Retina (tissue), 1 donor: ENCODE measurements at regions not wholly inside any gene's neighbourhood (a gene's known extent, or its start where the extent isn't known, plus 50 kb on each side); places are given as distances from the start of the nearest gene placed in this dataset.
"Not testable (repeated sequence)": the region's sequence is repeated elsewhere in the genome, so short reads cannot be mapped to it uniquely, and the experiment has no call there.

ENCODE experiments used
- DNase-seq: peaks from one replicate; pipeline ENCODE4 v3.0.0-alpha.2; 2016

DNA sequence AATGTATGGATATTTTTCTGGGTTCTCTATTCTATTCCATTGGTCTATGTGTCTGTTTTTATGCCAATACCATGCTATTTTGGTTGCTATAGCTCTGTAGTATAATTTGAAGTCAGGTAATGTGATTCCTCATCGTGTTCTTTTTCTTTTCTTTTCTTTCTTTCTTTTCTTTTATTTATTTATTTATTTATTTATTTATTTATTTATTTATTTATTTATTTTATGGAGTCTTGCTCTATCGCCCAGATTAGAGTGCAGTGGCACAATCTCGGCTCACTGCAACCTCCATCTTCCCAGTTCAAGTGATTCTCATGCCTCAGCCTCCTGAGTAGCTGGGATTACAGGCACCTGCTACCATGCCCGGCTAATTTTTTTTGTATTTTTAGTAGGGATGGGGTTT lies 315.2 kb downstream of the SV2B start:
- DNase-seq: not testable (repeated sequence)

- no peak for DNase-seq
Observed at GRCh38 chr15:91420689-91421088, 320.6 kb downstream of the SV2B start.

- no peak for DNase-seq
Observed at GRCh38 chr15:91422797-91423196, 322.7 kb downstream of the SV2B start.

GRCh38 chr15:91424001-91424400 lies 323.9 kb downstream of the SV2B start:
- no peak for DNase-seq

DNA sequence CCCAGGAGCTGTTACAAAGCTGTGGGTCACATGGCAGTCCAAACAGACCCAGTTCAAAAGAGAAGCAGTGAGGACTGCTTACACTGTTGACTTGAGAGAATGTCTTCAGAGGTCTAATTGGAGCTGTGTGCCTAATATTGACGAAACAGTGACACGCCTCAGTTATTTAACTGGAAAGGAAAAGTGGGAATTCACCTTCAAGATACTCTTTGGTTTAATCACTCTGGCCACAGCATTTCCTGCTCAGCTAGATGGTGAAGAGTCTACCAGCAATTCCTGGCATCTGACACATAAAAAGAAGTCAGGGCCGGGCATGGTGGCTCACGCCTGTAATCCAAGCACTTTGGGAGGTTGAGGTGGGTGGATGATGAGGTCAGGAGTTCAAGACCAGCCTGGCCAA lies 326.4 kb downstream of the SV2B start:
- DNase-seq: no peak

GRCh38 chr15:91429973-91430372 lies 329.9 kb downstream of the SV2B start:
- DNase-seq: no peak

GRCh38 chr15:91431041-91431715 lies 331.1 kb downstream of the SV2B start:
- no peak for DNase-seq

- no peak for DNase-seq
Observed at GRCh38 chr15:91435113-91435512, 335.1 kb downstream of the SV2B start.

- DNase-seq: no peak
Observed at GRCh38 chr15:91444656-91445055, 344.6 kb downstream of the SV2B start.

- DNase-seq: no peak
Observed at GRCh38 chr15:91445695-91446228, 345.7 kb downstream of the SV2B start.

DNA sequence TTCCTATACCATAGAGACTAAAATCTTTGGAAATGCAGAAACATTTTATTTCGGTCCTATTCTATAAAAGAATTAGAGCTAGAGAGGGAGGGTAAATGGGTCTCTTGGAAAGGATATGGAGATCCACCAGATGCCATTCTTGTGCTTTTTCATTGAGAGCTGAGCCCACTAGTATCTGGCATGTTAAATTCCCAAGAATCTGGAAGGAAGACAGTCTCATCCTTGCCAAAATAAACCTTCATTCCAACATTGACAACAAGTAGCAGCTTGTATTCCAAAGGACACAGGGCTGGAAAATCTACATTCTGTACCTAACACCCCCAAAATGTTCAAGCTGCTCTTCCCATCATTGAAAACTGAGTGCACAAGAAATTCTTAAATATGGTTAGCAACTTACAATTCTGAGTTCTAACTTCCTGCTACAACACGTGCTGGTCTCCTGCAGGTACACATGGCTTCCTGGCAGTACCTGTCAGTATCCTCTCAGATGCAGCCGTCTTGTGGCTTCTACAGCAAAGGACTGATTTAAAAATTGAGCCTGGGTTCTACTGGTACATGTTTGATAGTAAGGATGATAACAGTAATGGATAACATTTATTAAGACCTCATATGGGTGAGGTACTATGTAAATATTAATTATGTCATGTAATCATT lies 348.1 kb downstream of the SV2B start:
- no peak for DNase-seq

- not testable (repeated sequence) for DNase-seq
Observed at GRCh38 chr15:91453376-91453775, 353.3 kb downstream of the SV2B start.

DNA sequence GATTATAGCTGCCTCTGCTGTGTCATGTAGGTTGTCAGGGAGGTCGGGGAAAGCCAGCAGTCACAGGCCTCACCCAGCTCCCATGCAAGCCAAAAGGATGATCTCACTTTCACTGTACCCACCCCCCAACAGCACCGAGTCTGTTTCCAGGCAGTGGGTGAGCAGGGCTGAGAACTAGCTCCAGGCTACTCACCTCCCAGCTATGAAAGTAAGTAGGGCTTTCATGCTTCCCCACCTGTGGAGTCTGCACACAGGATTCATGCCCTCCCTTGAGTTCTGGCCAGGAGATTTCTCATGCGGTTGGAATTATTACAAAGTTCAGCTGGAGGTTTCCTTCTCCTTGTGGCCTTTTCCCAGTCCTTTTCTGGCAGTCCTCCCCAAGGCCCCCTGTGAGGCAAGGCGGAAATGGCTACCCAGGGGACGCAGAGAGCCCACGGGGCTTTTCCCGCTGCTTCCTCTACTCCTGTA lies 356.2 kb downstream of the SV2B start:
- no peak for DNase-seq

GRCh38 chr15:91456921-91457320 lies 356.9 kb downstream of the SV2B start:
- DNase-seq: no peak

DNA sequence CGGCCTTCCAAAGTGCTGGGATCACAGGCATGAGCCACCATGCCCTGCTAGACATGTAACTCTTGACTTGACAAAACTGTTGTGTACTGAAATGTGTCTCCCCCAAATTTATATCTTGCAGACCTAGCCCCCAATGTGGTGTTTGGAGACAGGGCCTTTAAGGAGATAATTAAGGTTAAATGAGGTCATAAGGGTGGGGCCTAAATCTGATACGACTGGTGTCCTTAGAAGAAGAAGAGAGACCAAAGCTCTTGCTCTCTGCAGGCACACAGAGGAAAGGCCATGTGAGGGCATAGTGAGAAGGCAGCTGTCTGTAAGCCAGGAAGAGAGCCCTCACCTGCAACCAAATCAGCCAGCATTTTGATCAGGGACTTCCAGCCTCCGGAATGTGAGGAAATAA lies 361.3 kb downstream of the SV2B start:
- DNase-seq: no peak

GRCh38 chr15:91465086-91465485 lies 365.0 kb downstream of the SV2B start:
- DNase-seq: no peak

DNA sequence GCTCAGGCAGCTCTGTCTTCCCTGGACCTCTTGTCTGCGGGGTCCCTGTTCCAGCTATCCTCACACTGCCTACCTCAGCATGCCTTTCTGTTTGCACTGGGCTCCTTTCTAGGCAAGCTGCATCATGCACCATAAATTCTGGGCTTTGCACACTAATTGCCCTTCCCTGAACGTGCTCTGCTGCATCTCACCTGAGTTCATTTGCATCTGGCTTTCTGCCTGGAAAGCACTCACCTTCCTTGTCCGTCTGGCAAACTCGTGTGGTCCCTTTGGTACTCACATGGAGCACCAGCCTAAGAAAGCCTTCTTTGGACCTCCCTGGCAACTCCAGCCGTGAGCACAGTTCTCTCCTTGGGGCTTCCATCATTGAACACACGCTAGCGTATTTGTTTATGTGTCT lies 365.6 kb downstream of the SV2B start:
- no peak for DNase-seq

- no peak for DNase-seq
Observed at GRCh38 chr15:91468871-91469580, 369.0 kb downstream of the SV2B start.

GRCh38 chr15:91469632-91470567 lies 369.8 kb downstream of the SV2B start:
- DNase-seq: no peak

- no peak for DNase-seq
Observed at GRCh38 chr15:91471468-91471867, 371.4 kb downstream of the SV2B start.

- DNase-seq: no peak
Observed at GRCh38 chr15:91472316-91472756, 372.3 kb downstream of the SV2B start.

DNA sequence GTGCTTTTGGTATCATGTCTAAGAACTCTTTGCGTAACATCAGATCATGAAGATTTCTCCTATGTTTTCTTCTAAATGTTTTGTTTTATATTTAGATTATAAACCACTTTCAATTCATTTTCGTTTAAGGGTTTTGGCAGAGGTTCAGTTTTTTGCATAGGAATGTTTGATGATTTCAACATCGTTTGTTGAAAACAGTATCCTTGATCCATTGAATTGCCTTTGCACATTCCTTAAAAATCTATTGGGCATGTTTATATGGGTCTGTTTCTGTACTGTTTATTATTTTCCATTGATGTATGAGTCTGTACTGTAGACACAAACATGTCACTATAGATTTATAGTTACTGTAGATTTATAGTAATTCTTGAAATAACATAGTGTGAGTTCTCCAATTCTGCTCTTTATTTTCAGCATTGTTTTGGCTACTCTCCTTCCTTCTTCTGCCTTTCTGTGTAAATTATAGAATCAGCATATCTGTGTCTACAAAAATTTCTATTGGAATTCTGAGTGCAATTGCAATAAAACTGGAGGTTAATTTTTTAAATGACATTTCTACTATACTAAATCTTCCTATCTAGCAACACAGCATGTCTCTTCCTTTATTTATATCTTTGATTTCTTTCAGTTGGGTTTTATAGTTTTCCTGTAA lies 374.0 kb downstream of the SV2B start:
- no peak for DNase-seq
